Testis (tissue), 2 donors: ENCODE measurements at regions not wholly inside any gene's neighbourhood (a gene's known extent, or its start where the extent isn't known, plus 50 kb on each side); places are given as distances from the start of the nearest gene placed in this dataset.

Experiments
- DNase-seq: peaks from one replicate; pipeline ENCODE4 v3.0.0-alpha.2; 2019
- H3K27ac ChIP-seq, 2 donors: fragments of 200-600 bp; sonication (generic); one replicate each; pipeline ENCODE4 v1.5.1; 2019
- H3K27me3 ChIP-seq: fragments of 200-600 bp; sonication (generic); one replicate; pipeline ENCODE4 v1.5.1; 2019
- H3K36me3 ChIP-seq: fragments of 200-600 bp; sonication (generic); one replicate; pipeline ENCODE4 v1.5.1; 2017; ENCODE audit warnings: low read depth; ENCODE audit errors: missing control alignments
- H3K4me1 ChIP-seq: fragments of 200-600 bp; sonication (generic); one replicate; pipeline ENCODE4 v1.5.1; 2019
- H3K4me3 ChIP-seq, 2 donors: fragments of 200-600 bp; sonication (generic); one replicate each; pipeline ENCODE4 v1.5.1; 2017 to 2019
- H3K9me3 ChIP-seq: fragments of 200-600 bp; sonication (generic); one replicate; pipeline ENCODE4 v1.5.1; 2017
- POLR2A ChIP-seq: fragments of 450-650 bp; IDR thresholded peaks from one replicate; pipeline ENCODE4 v1.6.1; 2017; ENCODE audit warnings: antibody characterized with exemption, mild to moderate bottlenecking, moderate library complexity
- WGBS, 2 donors: methylation state at CpG; one replicate each; pipeline ENCODE4 v1.1.5; 2018; 5-methylcytosine and 5-hydroxymethylcytosine counted together
- intact Hi-C: fragments of 100-400 bp; cut with DNase I; formaldehyde crosslinking; loops from one replicate; pipeline ENCODE4 v1.15.1; 2023; ENCODE audit warnings: low total_unique reads
- TF ChIP-seq, protein P1 (sequence below), 3 experiments: fragments of 450-650 bp in 2 of 3; fragments of 200-600 bp in 1 of 3; sonication (generic) in 1 of 3; IDR thresholded peaks; one replicate each; pipeline ENCODE4 v1.5.1; 2016 to 2019; ENCODE audit warnings: antibody characterized with exemption in 3 of 3, mild to moderate bottlenecking in 2 of 3, moderate library complexity in 1 of 3

- WGBS, 2 donors, result 90 to 92% methylated on average over 4 of the region's 4 CpGs
- H3K36me3 ChIP-seq, result no peaks in the 10 kb centered on the region
- intact Hi-C loops, result no loop called here
- no peaks in the 10 kb centered on the region for H3K9me3 ChIP-seq
- no peak overlapping the region for H3K27ac ChIP-seq
- TF ChIP-seq POLR2A, result no peak
- TF ChIP-seq, protein P1, sequence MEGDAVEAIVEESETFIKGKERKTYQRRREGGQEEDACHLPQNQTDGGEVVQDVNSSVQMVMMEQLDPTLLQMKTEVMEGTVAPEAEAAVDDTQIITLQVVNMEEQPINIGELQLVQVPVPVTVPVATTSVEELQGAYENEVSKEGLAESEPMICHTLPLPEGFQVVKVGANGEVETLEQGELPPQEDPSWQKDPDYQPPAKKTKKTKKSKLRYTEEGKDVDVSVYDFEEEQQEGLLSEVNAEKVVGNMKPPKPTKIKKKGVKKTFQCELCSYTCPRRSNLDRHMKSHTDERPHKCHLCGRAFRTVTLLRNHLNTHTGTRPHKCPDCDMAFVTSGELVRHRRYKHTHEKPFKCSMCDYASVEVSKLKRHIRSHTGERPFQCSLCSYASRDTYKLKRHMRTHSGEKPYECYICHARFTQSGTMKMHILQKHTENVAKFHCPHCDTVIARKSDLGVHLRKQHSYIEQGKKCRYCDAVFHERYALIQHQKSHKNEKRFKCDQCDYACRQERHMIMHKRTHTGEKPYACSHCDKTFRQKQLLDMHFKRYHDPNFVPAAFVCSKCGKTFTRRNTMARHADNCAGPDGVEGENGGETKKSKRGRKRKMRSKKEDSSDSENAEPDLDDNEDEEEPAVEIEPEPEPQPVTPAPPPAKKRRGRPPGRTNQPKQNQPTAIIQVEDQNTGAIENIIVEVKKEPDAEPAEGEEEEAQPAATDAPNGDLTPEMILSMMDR (IDR thresholded peaks at IDR 0.05), result no peak
- no peaks in the 10 kb centered on the region for H3K27me3 ChIP-seq
- H3K4me3 ChIP-seq, result no peak overlapping the region
- DNase-seq, result no peak
- no peaks in the 10 kb centered on the region for H3K4me1 ChIP-seq
These were observed 90.1 kb upstream of the PDE3A start for GRCh38 chr12:20278276-20278675.

DNA sequence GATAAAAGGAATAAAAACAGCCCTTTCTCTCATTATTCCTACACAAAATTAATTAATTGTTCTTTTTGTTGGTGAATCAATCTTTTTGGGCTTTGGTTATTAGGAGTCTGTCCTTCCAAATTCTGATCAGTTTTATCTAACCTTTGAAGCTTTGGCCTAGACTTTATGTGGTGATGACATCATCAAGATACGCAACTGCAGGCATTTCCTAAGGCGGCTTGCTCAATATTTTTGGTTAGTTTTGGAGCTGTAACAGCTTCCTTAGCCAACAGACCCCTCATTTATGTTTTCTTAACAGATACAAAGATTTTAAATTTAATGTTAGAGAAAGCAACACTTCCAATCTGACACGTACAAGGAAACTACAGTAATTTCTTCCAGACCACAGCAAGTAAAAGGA, 87.8 kb upstream of the PDE3A start:
- Histone ChIP-seq H3K27ac (no peak overlapping the region), H3K4me3 (no peak overlapping the region), H3K4me1 (no peaks in the 10 kb centered on the region), H3K27me3 (no peaks in the 10 kb centered on the region), H3K9me3 (no peaks in the 10 kb centered on the region), H3K36me3 (no peaks in the 10 kb centered on the region)
- DNase-seq, result no peak
- 83 to 91% methylated on average over 3 of the region's 3 CpGs for WGBS, 2 donors
- intact Hi-C loops, result no loop called here
- TF ChIP-seq, protein P1 (IDR thresholded peaks at IDR 0.05), result no peak
- no peak for TF ChIP-seq POLR2A

- H3K27ac ChIP-seq, result no peak overlapping the region
These were observed 85.9 kb upstream of the PDE3A start for GRCh38 chr12:20282401-20282800.

DNA sequence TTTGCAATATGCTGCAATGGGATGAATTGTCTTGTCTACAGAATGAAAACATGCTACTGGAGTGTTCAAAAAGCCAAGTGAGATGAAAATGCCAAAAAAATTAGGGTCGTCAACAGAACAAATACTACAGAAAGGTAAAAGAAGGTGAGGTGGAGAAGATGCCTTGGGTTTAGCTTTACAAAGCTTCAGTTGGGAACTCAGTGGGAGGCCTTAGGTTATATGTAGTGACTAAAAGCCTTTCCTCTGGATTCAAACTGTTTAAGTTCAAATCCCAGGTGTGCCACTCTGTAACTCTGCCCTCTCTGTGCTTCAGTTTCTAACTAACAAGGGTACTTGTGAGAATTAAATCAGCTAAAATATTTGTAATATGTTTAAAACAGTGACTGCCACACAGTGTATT, 84.9 kb upstream of the PDE3A start:
- intact Hi-C loops, result no loop called here
- Histone ChIP-seq H3K4me3 (no peak overlapping the region), H3K27ac (no peak overlapping the region), H3K4me1 (no peaks in the 10 kb centered on the region), H3K27me3 (no peaks in the 10 kb centered on the region), H3K9me3 (no peaks in the 10 kb centered on the region), H3K36me3 (no peaks in the 10 kb centered on the region)
- WGBS, 2 donors, result 80 to 96% methylated on average over 1 of the region's 1 CpG
- TF ChIP-seq, protein P1 (IDR thresholded peaks at IDR 0.05), result no peak
- TF ChIP-seq POLR2A, result no peak
- DNase-seq, result no peak

More at GRCh38 chr12:20282401-20282800, 85.9 kb upstream of the PDE3A start:
- Histone ChIP-seq H3K27me3 (no peaks in the 10 kb centered on the region), H3K36me3 (no peaks in the 10 kb centered on the region), H3K4me1 (no peaks in the 10 kb centered on the region), H3K4me3 (no peak overlapping the region), H3K9me3 (no peaks in the 10 kb centered on the region)
- no peak for DNase-seq
- intact Hi-C loops, result no loop called here
- TF ChIP-seq POLR2A, result no peak
- TF ChIP-seq, protein P1 (IDR thresholded peaks at IDR 0.05), result no peak

- Histone ChIP-seq H3K36me3 (no peaks in the 10 kb centered on the region), H3K27me3 (no peaks in the 10 kb centered on the region), H3K4me1 (no peaks in the 10 kb centered on the region), H3K9me3 (no peaks in the 10 kb centered on the region), H3K27ac (no peak overlapping the region), H3K4me3 (no peak overlapping the region)
- intact Hi-C loops, result no loop called here
- TF ChIP-seq, protein P1 (IDR thresholded peaks at IDR 0.05), result no peak
- no peak for TF ChIP-seq POLR2A
- 83 to 87% methylated on average over 1 of the region's 1 CpG for WGBS, 2 donors
- no peak for DNase-seq
These were observed 78.8 kb upstream of the PDE3A start for GRCh38 chr12:20289520-20289919.
